ENCODE measurements at regions not wholly inside any gene's neighbourhood (a gene's known extent, or its start where the extent isn't known, plus 50 kb on each side); places are given as distances from the start of the nearest gene placed in this dataset.
"Not testable (repeated sequence)": the region's sequence is repeated elsewhere in the genome, so short reads cannot be mapped to it uniquely, and the experiment has no call there.

DNA sequence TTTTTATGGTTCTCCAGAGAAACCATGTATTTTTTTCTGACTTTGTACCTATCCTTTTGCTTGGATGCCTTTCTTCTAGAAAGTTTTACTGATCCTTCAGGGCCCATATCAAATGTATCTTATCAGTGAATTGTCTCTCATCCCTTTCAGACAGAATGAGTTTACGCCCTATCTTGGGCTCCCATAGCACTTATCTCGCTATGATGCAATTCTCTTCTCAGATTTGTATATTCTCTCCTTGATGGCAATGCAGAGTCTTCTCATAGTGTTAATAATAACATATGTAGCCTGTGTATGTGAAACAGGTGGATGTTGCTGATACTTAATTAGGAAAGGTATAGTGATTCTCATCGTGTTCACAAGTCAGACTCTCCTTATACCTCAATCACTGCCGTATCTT, 336.2 kb downstream of the UTRN start:
- H3K9me3 Mint-ChIP-seq, result no peaks in the 10 kb centered on the region
- no peak overlapping the region for H3K4me3 Mint-ChIP-seq
- H3K27ac Mint-ChIP-seq, result no peak overlapping the region
- DNase-seq (no peak), ATAC-seq (ENCODE audit: low read depth in 2 of 2) (no peak)
- peaks cover 0 to 9% of the 10 kb centered on the region in 2 donors for H3K36me3 Mint-ChIP-seq
- peaks cover 13 to 36% (median 31%) of the 10 kb centered on the region in 3 donors for H3K4me1 Mint-ChIP-seq
- H3K27me3 Mint-ChIP-seq, result no peaks in the 10 kb centered on the region

DNA sequence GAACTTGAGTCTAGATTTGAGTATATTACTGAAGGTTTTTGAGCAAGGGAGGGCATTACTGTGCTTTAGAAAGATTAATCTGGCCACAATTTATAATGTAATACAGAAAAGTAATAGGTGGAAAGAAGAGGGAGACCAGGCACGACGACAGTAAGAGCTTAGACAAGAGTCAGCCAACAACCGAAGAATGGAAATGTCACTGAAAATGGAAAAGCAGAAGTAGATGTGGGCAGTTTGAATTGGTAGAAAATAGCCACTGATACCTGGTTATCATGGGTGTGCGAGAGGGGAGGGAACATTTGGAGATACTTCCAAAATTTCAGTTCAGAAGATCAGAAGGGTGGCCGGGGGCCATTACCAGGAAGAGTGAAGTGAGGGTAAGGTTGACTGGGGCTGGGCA, 339.1 kb downstream of the UTRN start:
- Mint-ChIP-seq H3K4me3 (no peak overlapping the region), H3K36me3 (peaks cover 3 to 10% of the 10 kb centered on the region in 2 donors), H3K9me3 (no peaks in the 10 kb centered on the region), H3K27ac (peak overlapping the region in 3 of 6 donors; percentile 3 to 77 (median 4)), H3K4me1 (peaks cover 11 to 38% (median 29%) of the 10 kb centered on the region in 3 donors), H3K27me3 (no peaks in the 10 kb centered on the region)
- no peak for DNase-seq
- ATAC-seq (ENCODE audit: low read depth in 2 of 2), result no peak

DNA sequence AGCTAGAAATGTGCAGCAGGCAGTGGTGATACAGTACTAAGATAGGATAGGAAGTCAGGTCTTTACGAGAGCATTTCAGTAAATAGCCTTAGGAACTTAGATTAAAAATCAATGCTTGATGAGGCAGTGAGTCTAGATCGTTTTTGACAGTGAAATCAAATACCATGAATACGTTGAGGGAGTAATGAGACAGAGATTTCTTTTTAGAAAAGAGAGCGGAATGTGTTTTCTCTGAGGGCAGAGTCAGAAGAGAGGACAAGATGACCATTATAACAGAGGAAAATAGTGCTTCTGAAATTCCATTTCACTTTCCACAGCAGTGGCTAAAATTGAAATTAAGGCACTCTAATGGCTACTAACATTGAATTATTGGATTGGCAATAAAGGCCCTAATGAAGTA, 339.6 kb downstream of the UTRN start:
- Mint-ChIP-seq H3K27me3 (no peaks in the 10 kb centered on the region), H3K4me3 (no peak overlapping the region), H3K9me3 (peaks cover 0 to 3% (median 0%) of the 10 kb centered on the region in 7 donors), H3K27ac (peak overlapping the region in 2 of 6 donors; percentile 4 to 37), H3K4me1 (peaks cover 11 to 42% (median 29%) of the 10 kb centered on the region in 3 donors), H3K36me3 (peaks cover 8 to 15% of the 10 kb centered on the region in 2 donors)
- DNase-seq (no peak), ATAC-seq (ENCODE audit: low read depth in 2 of 2) (no peak)

DNA sequence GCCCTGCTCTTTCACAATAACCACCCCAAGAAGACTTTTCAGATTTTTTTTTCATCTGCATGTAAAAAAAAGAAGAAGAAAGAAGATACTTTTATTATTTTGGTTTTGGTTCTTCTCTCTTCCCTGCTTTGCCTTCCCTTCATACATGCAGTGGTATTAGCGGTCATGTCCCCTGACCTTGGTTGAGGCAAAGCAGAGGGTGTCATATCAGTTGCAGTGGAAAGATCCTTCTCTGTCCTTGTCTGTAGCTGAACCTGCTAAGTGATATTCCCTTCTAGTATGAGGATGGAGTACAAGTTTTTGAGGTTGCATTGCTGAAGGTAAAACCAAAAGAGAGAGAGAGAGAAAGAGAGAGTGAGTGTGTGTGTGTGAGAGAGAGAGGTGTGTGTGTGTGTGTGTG, 345.7 kb downstream of the UTRN start:
- H3K4me1 Mint-ChIP-seq, result peaks cover 7 to 37% (median 28%) of the 10 kb centered on the region in 3 donors
- no peaks in the 10 kb centered on the region for H3K27me3 Mint-ChIP-seq
- peaks cover 0 to 4% (median 0%) of the 10 kb centered on the region in 7 donors for H3K9me3 Mint-ChIP-seq
- no peak overlapping the region for H3K4me3 Mint-ChIP-seq
- H3K36me3 Mint-ChIP-seq, result peaks cover 6 to 8% of the 10 kb centered on the region in 2 donors
- no peak for ATAC-seq (ENCODE audit: low read depth in 2 of 2)
- peak overlapping the region in 4 of 6 donors; percentile 16 to 85 (median 47) for H3K27ac Mint-ChIP-seq
- DNase-seq, result no peak

DNA sequence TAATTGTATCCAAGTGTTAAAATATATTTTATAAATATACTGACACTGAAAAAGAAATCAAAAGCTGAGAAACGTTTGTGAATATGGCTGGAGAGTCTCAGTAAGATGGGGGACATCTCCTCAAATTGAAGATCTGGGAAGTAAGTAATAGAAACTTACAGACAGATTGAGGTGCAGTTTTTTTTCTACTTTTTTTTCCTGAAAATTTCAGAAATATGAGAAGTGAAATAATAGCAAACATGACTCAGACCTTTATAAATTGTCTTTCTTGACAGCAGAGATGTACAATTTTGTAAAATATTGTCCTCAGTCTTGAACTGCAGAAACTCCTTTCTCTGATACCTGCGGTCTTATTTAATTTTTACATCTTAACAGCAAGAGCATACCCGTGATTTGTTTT, 347.1 kb downstream of the UTRN start:
- peaks cover 9 to 37% (median 34%) of the 10 kb centered on the region in 3 donors for H3K4me1 Mint-ChIP-seq
- no peak overlapping the region for H3K27ac Mint-ChIP-seq
- no peak for DNase-seq
- H3K27me3 Mint-ChIP-seq, result no peaks in the 10 kb centered on the region
- peaks cover 6 to 8% of the 10 kb centered on the region in 2 donors for H3K36me3 Mint-ChIP-seq
- H3K4me3 Mint-ChIP-seq, result no peak overlapping the region
- peaks cover 0 to 4% (median 0%) of the 10 kb centered on the region in 7 donors for H3K9me3 Mint-ChIP-seq
- ATAC-seq (ENCODE audit: low read depth in 2 of 2), result no peak

DNA sequence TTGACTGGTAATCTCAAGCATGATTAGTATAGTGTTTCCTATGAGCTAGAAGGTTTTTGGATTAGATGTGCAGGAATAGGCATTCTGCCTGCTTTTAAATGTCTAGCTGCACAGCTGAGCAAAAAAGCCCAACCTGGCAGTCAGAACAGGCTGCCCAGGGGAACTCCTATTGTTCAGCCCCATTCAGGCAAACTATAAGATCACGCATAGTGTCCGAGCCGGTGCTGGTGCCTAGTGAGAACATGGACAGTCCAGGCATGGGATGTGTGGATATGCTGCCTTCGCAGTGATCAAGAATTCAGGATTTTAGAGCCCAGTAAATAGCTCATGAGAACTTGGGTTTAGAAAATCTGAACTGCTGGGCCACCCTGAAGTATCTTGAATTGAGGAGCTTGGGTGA, 348.8 kb downstream of the UTRN start:
- Mint-ChIP-seq H3K9me3 (peaks cover 0 to 4% (median 0%) of the 10 kb centered on the region in 7 donors), H3K36me3 (peaks cover 6 to 8% of the 10 kb centered on the region in 2 donors), H3K4me3 (no peak overlapping the region), H3K4me1 (peaks cover 12 to 28% (median 25%) of the 10 kb centered on the region in 3 donors), H3K27ac (no peak overlapping the region), H3K27me3 (no peaks in the 10 kb centered on the region)
- DNase-seq (no peak), ATAC-seq (ENCODE audit: low read depth in 2 of 2) (no peak)

DNA sequence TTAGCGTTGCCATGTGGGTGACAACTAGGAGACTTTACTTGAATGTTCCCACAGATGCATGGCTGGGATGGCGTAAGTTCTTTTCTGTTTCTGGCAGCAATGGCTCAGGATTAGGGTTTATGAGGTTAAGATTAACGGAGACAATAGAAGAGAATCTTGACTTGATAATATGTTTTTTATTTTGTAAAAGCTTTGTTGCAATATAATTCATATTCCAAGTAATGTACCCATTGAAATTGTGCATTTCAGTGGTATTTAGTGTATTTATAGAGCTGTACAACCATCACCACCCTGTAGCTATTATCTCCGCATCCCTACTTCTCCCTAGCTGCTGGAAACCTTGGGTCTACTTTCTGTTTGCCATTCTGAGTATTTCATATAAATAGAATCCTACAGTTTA, 349.2 kb downstream of the UTRN start:
- Mint-ChIP-seq H3K9me3 (peaks cover 0 to 4% (median 0%) of the 10 kb centered on the region in 7 donors), H3K27me3 (no peaks in the 10 kb centered on the region), H3K27ac (no peak overlapping the region), H3K4me1 (peaks cover 12 to 29% (median 27%) of the 10 kb centered on the region in 3 donors), H3K36me3 (peaks cover 3 to 8% of the 10 kb centered on the region in 2 donors), H3K4me3 (no peak overlapping the region)
- no peak for DNase-seq
- ATAC-seq (ENCODE audit: low read depth in 2 of 2), result no peak

DNA sequence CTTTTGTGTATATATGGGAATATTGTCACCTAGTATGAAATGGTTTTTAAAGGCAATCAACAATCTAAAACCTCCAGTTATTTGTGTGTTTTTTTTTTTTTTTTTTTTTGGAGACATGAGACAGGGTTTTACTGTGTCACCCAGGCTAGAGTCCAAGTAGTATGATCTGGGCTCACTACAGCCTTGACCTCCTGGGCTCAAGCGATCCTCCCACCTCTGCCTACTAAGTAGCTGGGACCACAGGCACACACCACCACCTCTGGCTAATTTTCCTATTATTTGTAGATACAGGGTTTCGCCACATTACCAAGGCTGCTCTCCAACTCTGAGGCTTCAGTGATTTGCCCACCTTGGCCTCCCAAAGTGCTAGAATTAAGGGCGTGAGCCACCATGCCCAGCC, 349.9 kb downstream of the UTRN start:
- Mint-ChIP-seq H3K36me3 (peaks cover 0 to 7% of the 10 kb centered on the region in 2 donors), H3K4me1 (peaks cover 11 to 34% (median 31%) of the 10 kb centered on the region in 3 donors), H3K9me3 (no peaks in the 10 kb centered on the region), H3K4me3 (no peak overlapping the region), H3K27me3 (no peaks in the 10 kb centered on the region), H3K27ac (no peak overlapping the region)
- DNase-seq, result no peak
- no peak for ATAC-seq (ENCODE audit: low read depth in 2 of 2)

DNA sequence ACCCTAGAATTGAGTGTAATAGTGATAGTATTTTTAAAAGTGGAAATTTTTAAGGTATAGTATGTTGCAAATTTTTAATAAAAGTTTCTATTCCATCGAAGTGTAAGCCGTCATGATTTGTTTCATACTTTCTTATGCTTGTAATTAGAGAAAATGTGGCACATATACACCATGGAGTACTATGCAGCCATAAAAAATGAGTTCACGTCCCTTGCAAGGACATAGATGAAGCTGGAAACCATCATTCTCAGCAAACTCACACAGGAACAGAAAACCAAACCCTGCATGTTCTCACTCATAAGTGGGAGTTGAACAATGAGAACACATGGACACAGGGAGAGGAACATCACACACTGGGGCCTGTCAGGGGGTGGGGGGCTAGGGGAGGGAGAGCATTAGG, 350.9 kb downstream of the UTRN start:
- not testable (repeated sequence) for H3K27ac Mint-ChIP-seq; H3K27me3 Mint-ChIP-seq; DNase-seq; H3K4me3 Mint-ChIP-seq; H3K36me3 Mint-ChIP-seq; H3K9me3 Mint-ChIP-seq; ATAC-seq (ENCODE audit: low read depth in 2 of 2)
- peaks cover 9 to 28% (median 24%) of the 10 kb centered on the region in 3 donors for H3K4me1 Mint-ChIP-seq

DNA sequence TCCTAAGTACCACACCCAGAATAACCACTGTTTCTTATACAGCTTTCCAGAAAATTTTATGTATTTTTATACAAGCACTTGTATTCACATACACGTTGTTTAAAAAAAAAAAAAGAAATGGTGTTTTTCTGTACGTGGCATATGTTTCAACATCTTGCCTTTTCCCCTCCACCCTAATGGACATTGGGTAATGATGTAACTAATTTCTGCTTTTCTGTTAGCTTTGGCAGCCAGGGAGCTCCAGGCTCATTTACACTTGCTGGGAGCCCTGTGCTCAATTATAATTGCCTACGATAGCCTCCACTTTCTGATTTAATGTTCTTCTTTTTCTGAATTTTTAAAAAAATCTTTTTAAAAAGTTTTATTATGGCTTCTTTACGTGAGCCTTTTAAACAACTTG, 352.4 kb downstream of the UTRN start:
- Mint-ChIP-seq H3K27me3 (no peaks in the 10 kb centered on the region), H3K4me1 (peaks cover 10 to 26% (median 18%) of the 10 kb centered on the region in 3 donors), H3K36me3 (peaks cover 0 to 7% of the 10 kb centered on the region in 2 donors), H3K4me3 (no peak overlapping the region), H3K9me3 (no peaks in the 10 kb centered on the region), H3K27ac (no peak overlapping the region)
- no peak for DNase-seq
- no peak for ATAC-seq (ENCODE audit: low read depth in 2 of 2)

DNA sequence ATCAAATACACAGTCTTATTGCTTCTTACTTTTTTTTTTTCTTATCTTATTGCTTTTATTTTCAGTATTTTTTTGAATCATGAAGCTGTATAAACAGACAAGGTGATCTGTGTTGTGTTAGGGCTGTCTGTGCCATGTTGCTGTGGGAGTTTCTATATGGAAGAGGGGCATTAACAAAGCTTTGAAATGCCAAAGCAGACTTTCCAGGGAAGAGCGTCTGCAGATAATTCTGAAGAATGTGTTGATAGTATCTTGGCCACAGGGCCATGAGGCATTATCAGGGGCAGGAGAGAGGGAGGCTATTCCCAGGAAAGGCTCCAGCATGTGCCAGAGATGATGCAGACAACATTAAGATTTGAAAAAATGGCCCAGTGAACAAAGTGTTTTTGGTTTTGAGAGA, 354.5 kb downstream of the UTRN start:
- H3K4me1 Mint-ChIP-seq, result peaks cover 10 to 24% (median 17%) of the 10 kb centered on the region in 3 donors
- peak overlapping the region in 2 of 8 donors; percentile 1 to 2 for H3K4me3 Mint-ChIP-seq
- no peak for ATAC-seq (ENCODE audit: low read depth in 2 of 2)
- peak overlapping the region in 3 of 6 donors; percentile 32 to 57 (median 39) for H3K27ac Mint-ChIP-seq
- no peak for DNase-seq
- H3K36me3 Mint-ChIP-seq, result peaks cover 0 to 7% of the 10 kb centered on the region in 2 donors
- H3K9me3 Mint-ChIP-seq, result no peaks in the 10 kb centered on the region
- no peaks in the 10 kb centered on the region for H3K27me3 Mint-ChIP-seq

DNA sequence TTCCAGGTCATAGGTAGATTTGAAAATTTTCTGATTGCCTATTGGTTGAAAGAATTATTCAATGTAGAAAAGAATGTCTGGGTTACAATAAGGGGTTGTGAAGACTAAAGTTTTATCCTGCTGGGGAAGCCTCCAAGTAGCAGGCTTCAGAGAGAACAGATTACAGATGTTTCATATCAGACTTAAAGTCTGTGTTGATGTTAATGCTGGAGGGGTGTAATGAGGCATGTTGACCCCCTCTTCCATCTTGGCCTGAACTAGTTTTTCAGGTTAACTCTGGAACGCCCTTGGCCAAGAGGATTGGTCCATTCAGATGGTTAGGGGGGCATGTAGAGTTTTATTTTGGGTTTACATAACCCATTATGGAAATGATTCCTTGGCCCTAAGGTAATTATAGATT, 356.2 kb downstream of the UTRN start:
- Mint-ChIP-seq H3K36me3 (peaks cover 0 to 7% of the 10 kb centered on the region in 2 donors), H3K4me3 (no peak overlapping the region), H3K4me1 (peaks cover 13 to 27% (median 15%) of the 10 kb centered on the region in 3 donors), H3K27me3 (no peaks in the 10 kb centered on the region), H3K27ac (peak overlapping the region in 5 of 6 donors; percentile 2 to 83 (median 47)), H3K9me3 (no peaks in the 10 kb centered on the region)
- DNase-seq (no peak), ATAC-seq (ENCODE audit: low read depth in 2 of 2) (no peak)

DNA sequence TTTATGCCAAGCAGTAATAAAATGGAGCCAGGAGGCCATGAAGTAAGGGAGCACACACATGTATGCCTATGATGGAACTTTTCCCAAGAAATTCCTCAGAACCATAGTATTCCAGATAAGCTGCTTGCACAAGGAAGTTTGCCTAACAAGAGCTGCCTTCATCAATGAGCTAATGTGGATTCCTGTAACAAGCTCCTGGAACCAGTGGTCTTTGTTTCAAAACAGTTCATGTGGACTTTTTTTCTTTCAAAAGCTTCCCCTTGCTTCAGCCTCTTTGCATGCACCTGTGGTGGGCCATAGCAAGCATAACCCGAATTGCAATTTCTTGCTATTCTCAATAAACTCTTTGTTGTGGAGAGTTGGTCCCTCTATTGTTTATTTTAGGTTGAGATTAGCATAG, 359.6 kb downstream of the UTRN start:
- ATAC-seq (ENCODE audit: low read depth in 2 of 2), result no peak
- Mint-ChIP-seq H3K9me3 (no peaks in the 10 kb centered on the region), H3K4me3 (no peak overlapping the region), H3K27ac (no peak overlapping the region), H3K4me1 (peaks cover 19 to 21% (median 19%) of the 10 kb centered on the region in 3 donors), H3K36me3 (peaks cover 6 to 13% of the 10 kb centered on the region in 2 donors), H3K27me3 (no peaks in the 10 kb centered on the region)
- no peak for DNase-seq

DNA sequence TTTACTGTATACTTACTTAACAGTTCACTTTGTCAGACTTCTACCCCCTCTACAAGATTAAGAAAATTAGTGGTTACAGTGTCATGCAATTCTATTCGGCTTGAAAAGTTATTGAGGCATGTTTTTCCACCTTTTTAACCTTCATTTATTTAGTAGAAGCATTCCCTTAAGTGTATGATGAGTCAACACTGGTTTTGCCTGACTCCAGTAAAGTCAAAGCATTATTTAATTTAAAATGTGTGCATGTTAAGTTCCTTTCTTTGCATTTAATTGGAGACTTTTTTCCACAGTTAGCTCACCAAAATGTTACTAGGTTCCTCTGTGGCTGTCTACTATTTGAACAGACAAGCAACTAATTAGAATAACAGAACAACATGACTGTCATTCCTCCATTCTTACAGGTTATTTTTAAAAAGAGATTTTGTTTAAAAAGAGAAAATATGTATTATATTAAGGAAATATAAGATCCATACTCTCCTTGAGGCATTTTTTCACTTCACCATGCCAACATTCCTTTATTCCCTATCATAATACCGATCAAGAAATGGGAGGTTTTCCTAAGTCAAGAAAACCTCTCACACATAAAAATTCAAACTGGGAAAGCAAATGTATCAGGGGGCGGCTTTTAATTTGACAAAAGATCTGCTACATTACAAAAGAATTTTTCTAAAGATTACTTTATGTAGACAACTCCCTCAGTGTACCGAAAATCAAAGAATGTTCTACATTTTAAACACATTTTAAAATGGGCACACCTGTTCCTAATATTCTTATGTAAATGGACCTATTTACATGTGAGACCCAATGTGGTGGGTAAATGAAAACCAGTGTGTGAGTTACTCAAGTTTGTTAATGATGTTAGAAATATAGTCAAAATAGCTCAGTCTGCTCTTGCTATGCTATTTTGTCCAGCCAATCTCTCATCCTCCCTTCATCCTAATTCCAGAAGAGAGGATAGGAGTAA, 361.2 kb downstream of the UTRN start:
- H3K4me3 Mint-ChIP-seq, result no peak overlapping the region
- H3K4me1 Mint-ChIP-seq, result peaks cover 18 to 21% (median 21%) of the 10 kb centered on the region in 3 donors
- H3K36me3 Mint-ChIP-seq, result peaks cover 7 to 18% of the 10 kb centered on the region in 2 donors
- no peaks in the 10 kb centered on the region for H3K27me3 Mint-ChIP-seq
- ATAC-seq (ENCODE audit: low read depth in 2 of 2) (no peak), DNase-seq (no peak)
- H3K9me3 Mint-ChIP-seq, result no peaks in the 10 kb centered on the region
- peak overlapping the region in 2 of 6 donors; percentile 5 to 47 for H3K27ac Mint-ChIP-seq
